Stomach (tissue), 4 donors: ENCODE measurements at regions not wholly inside any gene's neighbourhood (a gene's known extent, or its start where the extent isn't known, plus 50 kb on each side); places are given as distances from the start of the nearest gene placed in this dataset.

Experiments
- EP300 ChIP-seq: sonication (generic); formaldehyde crosslinking; IDR thresholded peaks from one replicate; pipeline ENCODE4 v1.6.1; 2017; ENCODE audit warnings: antibody characterized with exemption
- POLR2A ChIP-seq, 4 donors: fragments of 450-650 bp; IDR thresholded peaks; one replicate each; pipeline ENCODE4 v1.6.1; 2016; ENCODE audit warnings: antibody characterized with exemption in 4 of 4, control low read depth in 2 of 4, mild to moderate bottlenecking in 1 of 4, moderate library complexity in 1 of 4
- POLR2AphosphoS5 ChIP-seq, 3 donors: sonication (generic); formaldehyde crosslinking; IDR thresholded peaks; one replicate each; pipeline ENCODE4 v1.6.1; 2016; ENCODE audit warnings: antibody characterized with exemption in 3 of 3
- TF ChIP-seq, protein P1 (sequence below), 7 experiments: fragments of 450-650 bp in 4 of 7; fragments of 200-600 bp in 3 of 7; sonication (generic) in 3 of 7; IDR thresholded peaks; one replicate each; pipeline ENCODE4 v1.5.1; 2016 to 2019; ENCODE audit warnings: antibody characterized with exemption in 7 of 7, control low read depth in 2 of 7, mild to moderate bottlenecking in 1 of 7

DNA sequence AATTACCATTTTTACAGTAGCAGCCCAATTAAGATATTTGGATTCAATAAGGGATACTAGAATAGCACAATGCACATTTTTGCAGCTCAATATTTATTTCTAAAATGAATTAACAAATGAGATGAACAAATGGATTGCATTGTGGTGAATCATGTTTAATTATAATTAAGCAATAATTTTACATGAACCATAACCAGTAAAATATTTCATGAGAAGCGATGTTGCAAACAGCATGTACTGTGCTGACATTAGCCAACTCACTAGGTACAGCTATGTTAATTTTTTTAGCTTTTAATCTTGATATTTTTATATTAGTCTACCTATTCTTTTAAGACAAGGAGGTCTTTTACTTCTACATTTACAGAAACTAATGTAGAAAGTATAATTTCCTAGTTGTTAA is 399.1 kb upstream of the AKR1E2 start:
- no peak for TF ChIP-seq EP300
- TF ChIP-seq, protein P1, sequence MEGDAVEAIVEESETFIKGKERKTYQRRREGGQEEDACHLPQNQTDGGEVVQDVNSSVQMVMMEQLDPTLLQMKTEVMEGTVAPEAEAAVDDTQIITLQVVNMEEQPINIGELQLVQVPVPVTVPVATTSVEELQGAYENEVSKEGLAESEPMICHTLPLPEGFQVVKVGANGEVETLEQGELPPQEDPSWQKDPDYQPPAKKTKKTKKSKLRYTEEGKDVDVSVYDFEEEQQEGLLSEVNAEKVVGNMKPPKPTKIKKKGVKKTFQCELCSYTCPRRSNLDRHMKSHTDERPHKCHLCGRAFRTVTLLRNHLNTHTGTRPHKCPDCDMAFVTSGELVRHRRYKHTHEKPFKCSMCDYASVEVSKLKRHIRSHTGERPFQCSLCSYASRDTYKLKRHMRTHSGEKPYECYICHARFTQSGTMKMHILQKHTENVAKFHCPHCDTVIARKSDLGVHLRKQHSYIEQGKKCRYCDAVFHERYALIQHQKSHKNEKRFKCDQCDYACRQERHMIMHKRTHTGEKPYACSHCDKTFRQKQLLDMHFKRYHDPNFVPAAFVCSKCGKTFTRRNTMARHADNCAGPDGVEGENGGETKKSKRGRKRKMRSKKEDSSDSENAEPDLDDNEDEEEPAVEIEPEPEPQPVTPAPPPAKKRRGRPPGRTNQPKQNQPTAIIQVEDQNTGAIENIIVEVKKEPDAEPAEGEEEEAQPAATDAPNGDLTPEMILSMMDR (IDR thresholded peaks at IDR 0.05) = no peak
- TF ChIP-seq POLR2A (IDR thresholded peaks at IDR 0.05) = no peak
- no peak for TF ChIP-seq POLR2AphosphoS5 (IDR thresholded peaks at IDR 0.05)
